Astrocyte of the spinal cord (primary cell): ENCODE measurements at regions not wholly inside any gene's neighbourhood (a gene's known extent, or its start where the extent isn't known, plus 50 kb on each side); places are given as distances from the start of the nearest gene placed in this dataset.
A peak's percentile ranks its signal among the peaks of the same experiment; 100 is the strongest.

ENCODE experiments used
- DNase-seq: peaks from one replicate; pipeline ENCODE4 v3.0.0; 2011; ENCODE audit warnings: low read depth, low spot score
- H3K4me3 ChIP-seq: 2 replicates; pipeline ENCODE4 v1.5.1; 2011; ENCODE audit warnings: low read depth, mild to moderate bottlenecking, low read length, moderate library complexity
- CTCF ChIP-seq: IDR thresholded peaks from 2 replicates; pipeline ENCODE4 v1.5.1; 2012; ENCODE audit warnings: low read depth, mild to moderate bottlenecking, low read length, inconsistent platforms
- in situ Hi-C: cut with HindIII; loops from 2 replicates; pipeline ENCODE4 v1.10.0; 2017; ENCODE audit warnings: low sequenced_read_pairs

- DNase-seq: no peak
- no peak for TF ChIP-seq CTCF
- H3K4me3 ChIP-seq: no peak overlapping the region
- in situ Hi-C loops: no loop called here
Measured at GRCh38 chr2:33873076-33873605, 274.0 kb upstream of the FAM98A start.

- in situ Hi-C loops: no loop called here
- TF ChIP-seq CTCF: no peak
- H3K4me3 ChIP-seq: no peak overlapping the region
- DNase-seq: peak; percentile 2
Measured at GRCh38 chr2:33859811-33860461, 260.8 kb upstream of the FAM98A start.

GRCh38 chr2:33859176-33859575, 260.1 kb upstream of the FAM98A start:
- DNase-seq: no peak
- TF ChIP-seq CTCF: no peak
- H3K4me3 ChIP-seq: no peak overlapping the region
- in situ Hi-C loops: no loop called here

GRCh38 chr2:33848486-33848885, 249.4 kb upstream of the FAM98A start:
- no peak overlapping the region for H3K4me3 ChIP-seq
- in situ Hi-C loops: no loop called here
- DNase-seq: peak; percentile 52
- no peak for TF ChIP-seq CTCF

- in situ Hi-C loops: no loop called here
- no peak for DNase-seq
Measured at GRCh38 chr2:33839791-33840190, 240.7 kb upstream of the FAM98A start.

GRCh38 chr2:33836628-33837027, 237.5 kb upstream of the FAM98A start:
- TF ChIP-seq CTCF: no peak
- in situ Hi-C loops: no loop called here
- no peak for DNase-seq

More at GRCh38 chr2:33839791-33840190, 240.7 kb upstream of the FAM98A start:
- H3K4me3 ChIP-seq: no peak overlapping the region
- no peak for TF ChIP-seq CTCF

More at GRCh38 chr2:33836628-33837027, 237.5 kb upstream of the FAM98A start:
- no peak overlapping the region for H3K4me3 ChIP-seq
